HK-2 (cell line): ENCODE measurements at regions not wholly inside any gene's neighbourhood (a gene's known extent, or its start where the extent isn't known, plus 50 kb on each side); places are given as distances from the start of the nearest gene placed in this dataset.

ENCODE experiments used
- DNase-seq: peaks from one replicate; pipeline ENCODE4 v3.0.0-alpha.2; 2018; ENCODE audit not compliant: unreplicated experiment

DNA sequence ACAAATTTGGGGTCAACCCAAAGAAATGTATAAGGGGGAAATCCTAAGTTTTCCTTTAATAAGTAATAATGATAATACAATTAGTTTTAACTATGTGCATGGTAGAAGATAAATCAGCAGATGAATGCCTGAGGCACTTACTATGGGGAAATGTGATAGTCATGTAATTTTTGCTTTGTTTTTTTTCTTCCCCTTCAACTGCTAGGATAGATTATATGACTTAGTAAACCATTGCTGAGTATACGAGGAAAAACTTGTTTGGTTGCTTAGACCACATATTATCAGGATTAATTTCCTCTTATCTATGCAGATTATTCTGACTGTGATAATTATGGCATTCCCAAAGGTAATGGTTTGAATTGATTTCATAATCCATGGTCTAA lies 181.1 kb downstream of the TGFB2 start:
- DNase-seq, result no peak

DNA sequence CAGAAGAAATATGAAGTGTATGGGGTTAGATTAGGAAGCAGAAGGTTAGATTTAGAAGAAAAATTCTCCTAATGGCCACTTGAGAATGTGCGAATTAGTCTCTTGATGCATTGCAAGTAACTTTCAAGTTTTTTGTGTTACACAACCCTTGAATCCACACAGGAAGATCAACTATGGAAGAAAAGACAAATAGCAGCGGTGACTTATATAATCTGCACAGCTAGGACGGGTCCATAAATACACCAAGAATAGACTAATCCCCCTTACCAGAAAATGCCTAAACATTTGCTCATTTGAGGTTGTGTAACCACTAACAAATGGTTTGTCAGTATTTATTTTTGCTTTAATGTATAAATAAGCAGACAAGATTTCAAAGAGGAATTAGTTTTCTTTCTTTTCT lies 182.6 kb downstream of the TGFB2 start:
- no peak for DNase-seq

DNA sequence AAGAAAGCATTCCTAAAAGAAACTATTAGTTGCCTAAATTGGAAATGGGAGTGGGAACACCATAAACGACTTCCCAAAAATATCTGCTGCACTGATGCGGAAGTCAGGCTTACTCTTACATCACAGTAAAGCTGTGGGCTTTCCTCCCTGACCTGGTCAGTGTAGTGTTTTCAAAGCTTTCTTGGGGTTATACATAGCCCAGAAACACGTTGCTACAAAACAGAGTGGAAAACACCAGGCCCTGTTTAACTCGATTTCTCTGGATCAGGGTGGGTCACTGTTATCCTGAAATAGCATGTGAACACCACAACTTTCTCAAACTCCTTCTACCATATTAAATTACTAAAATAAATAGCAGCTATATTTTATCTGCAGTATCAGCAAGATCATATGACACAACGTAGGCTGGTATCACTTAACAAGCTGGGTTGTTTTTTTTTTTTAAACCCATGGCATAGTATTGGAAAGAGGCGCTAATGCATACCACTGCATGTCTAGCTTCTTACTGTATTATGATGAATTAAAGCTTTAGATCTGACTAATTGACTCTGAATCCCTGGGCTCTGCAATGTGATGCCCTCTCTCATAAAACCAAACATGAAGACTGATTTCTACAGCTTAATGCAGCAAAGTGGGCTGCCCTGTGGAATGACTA lies 184.6 kb downstream of the TGFB2 start:
- DNase-seq, result no peak

DNA sequence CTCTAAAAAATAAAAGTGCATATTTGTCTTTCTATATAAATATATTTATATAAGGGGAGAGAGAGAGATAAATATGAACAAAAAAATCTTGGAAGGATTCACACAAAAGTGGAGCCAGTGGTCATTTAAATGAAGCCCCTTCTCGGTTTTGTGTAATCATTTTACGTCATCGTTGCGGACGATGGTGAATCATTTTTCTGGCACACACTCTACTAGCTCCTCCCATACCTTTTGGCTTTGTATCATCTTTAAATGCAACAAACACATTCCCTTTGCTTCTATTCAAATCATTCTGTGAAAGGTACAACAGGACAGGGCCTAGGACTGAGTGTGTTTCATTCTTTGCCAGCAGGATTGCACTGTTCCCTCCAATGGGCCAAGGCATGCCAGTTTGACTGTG lies 186.8 kb downstream of the TGFB2 start:
- no peak for DNase-seq

DNA sequence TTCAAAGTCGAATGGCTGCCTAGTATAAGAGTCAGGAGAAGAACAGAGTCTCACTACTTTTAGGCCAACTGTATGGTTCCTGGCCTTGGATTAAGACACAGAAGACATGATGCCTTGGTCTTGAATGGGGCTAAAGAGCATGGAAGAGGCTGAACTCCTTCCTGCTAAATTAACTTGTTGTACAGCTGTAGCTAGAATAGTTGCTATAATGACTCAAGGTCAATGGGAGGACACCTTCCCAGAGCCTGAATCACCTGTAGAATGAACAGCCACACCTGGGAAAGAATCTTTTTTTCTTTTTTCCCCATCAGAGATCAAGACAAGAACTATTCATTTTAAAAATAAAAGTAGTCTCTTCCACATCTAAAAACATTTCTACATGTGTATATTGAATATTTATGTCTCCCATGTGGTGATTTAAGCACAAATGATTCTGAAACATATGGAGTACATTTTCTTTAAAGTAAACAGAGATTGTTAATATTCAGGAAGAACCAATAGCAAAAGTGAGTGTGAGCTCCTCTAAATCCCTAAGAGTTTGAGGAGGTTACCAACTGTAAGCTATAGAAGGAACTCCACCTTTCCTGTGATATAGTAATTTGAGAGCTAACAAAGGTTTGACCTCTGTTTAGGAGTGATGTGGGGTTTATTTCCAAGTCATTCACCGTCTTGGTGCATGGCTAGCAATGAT lies 191.3 kb downstream of the TGFB2 start:
- no peak for DNase-seq

DNA sequence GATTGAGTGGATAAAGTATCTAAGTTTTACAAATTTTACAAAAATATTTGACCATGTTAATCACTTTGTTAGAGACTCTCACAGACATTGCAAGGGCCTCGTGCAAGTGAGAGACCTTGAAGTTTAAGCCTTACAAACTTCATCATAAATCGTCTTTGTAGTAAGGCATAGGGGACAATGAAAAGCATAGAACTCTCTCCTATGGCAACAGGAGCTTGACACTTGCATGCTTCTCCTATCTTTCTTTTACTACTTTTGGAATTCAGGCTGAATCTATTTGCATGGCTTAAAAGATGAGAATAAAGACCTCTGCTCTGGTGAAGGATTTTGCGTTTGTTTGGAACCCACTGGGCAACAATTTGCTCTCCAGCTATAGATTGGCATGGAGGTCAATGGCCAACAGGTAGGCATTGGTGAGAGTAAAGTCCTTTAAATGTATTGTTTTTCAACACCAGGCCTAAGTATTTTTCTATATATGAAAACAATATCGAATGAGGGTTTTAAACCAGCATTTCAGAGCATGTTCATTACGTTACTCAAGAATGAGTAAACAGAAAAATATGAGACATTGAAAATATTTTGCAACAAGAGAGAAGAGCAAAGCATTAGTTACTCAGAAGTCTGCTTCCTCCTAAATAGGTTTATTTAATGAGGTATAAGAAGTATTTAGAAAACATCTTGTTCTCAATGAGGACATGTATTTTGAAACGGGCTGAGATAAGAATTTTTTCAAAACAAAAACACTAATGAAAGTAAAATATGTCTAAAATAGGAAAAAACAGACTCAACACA lies 192.2 kb downstream of the TGFB2 start:
- no peak for DNase-seq

DNA sequence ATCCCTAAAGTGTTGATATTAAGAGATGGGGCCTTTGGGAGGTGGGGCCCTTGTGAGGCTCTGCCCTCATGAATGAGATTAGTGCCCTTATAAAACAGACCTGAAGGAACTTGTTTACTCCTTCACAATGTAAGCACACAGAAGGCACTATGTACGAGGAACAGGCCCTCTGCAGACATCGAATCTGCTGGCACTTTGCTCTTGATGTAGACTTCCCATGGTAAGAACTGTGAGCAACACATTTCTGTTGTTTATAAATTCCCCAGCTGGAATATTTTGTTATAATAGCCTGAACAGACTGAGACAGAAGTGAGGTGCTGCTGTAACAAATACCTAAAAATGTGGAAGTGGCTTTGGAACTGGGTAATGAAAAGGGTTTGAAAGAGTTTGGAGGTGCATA lies 193.2 kb downstream of the TGFB2 start:
- DNase-seq, result no peak

DNA sequence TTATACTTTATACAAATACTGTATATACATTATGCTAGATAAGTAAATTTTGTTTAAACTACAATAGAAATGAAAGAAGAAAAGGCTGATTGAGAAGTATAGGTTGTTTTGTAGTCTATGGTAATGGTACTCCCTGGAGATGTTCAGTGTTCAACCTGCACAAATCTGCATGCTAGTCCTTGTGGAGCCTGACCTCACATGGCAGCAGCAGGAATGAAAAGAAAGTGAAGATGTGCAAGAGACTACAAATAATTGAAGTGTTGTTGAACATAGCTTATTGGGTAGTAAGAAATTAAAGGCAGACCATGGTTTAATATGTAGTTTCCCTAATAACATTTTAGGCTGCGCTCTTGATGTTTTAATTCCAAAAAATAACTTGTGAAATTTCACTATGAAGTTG lies 201.2 kb downstream of the TGFB2 start:
- DNase-seq, result no peak

DNA sequence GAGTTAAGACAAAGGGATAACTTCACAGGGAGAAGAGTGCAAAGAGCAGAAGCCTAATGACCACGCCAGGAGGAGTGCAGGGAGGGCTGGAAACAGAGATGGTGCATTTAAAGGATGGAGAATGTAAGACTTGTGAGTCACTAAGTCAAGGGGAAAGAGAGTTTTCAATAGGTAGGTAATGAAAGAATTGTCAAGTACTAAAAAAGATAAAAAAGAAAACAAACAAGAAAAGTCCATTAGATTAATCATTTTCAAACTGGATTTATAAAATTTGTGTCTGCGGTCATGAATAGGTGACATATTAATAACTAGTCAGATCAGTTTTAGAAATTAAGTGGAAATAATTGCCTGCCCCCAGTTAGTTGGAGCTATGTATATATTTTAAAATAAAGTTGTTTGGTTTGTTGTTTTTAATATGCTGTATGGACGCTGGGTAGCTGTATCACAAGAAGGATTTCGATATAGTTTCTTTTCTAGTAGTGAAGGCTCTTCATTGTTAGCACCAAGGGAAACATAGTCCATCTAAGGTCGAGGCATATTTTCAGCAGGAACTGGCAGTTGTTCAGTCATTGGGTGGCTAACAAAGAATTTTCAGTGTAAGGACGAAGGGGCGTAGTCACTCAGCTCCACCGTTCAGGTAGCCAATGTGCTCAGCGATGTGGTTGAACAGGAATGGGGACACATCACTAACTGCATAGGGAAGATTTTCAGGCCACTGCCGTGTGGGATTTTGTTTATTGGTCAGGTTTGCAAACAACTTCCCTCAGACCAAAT lies 203.0 kb downstream of the TGFB2 start:
- DNase-seq, result no peak

DNA sequence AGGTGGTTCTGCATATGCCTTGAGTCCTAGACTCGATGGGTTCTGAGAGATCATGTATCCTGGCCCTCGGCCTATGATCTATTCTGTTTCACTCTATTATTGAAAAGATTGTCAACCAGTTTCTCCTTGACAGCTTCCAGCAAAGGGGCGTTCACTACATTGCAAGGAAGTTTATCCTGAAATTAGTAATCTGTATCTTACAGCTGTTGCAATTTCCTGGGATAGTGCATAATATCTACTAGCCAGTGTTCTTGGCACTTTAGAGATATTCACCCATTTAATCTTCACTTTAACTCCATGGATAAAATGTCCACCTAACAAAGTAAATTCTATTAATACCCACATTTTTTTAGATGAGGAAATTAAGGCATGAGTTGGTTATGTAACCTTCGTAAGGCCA lies 203.6 kb downstream of the TGFB2 start:
- no peak for DNase-seq

DNA sequence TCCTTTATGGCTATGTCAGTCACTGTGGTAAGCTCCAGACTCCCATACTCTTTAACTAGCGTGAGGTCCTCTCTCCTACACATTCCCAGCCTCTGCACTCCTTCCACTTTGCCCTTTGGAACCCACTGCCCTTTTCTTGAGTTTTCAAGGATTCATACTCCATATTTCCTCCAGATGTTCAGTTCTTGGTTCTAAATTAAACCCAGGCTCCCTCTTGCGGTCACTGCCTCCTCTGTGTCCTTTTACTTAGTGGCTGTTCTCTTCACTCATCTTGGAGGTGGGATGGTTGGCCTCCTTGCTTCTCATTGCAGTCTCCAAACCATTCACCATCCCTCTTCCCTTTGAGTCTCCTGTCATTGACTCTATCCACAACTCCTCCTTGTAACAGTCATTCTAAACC lies 208.1 kb downstream of the TGFB2 start:
- no peak for DNase-seq

DNA sequence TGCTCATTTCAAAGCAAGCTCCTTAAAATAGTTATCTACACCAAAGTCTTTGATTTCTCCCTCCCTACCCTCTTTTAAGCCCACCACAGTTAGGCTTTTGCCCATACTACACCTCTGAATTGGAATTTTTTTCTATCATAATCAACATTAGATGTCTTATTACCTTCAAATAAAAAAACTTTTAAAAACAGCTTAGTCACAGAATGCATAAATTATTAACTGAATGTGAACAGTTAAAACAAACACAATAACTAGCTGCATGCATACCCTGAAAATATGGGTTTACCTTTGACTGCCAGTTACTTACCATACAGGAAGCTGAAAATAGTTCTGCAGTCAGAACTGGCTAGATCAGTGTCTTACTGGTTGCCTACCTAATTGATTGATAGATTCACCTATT lies 210.9 kb downstream of the TGFB2 start:
- DNase-seq, result no peak

DNA sequence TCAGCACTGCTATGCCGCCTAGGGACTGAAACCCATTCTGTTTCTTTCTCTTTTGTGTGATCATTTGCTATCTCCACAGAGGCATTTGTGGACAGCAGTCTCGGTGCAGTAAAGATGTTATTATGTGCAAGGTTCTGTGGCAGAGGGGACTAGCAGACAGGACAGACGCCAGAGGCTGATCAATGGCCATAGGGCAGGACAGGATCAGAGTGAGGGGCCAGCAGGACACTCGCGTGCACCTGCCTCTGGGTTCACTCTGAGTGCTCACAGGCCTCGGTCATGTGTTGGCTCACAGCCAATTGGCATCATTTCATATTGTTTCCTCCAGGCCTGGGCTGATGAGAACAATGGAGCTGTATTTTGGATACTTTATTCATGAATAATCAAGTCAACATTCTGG lies 212.6 kb downstream of the TGFB2 start:
- no peak for DNase-seq

DNA sequence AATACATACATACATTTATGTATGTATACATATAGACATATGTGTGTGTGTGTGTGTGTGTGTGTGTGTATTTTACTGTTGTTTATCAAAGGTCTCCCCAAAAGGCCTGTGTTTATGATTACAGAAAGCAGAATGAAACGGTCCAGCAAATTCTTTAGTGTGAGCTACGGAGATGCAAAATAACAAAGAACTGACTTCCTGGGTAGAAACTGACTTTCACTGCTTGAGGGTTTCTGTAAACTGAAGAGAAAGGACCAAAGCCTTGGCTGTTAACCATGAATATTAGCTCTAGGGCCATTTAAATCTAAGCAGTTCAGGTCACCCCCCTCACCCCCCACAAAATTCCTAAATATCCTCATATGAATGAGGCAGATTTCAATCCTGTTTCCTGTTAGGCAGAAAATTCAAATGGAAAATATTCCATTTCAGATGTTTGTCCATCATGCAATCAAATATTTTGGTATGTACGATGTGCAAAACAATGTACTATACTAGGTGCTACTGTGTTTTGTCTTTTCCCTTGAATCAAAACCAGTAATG lies 213.2 kb downstream of the TGFB2 start:
- DNase-seq, result no peak

DNA sequence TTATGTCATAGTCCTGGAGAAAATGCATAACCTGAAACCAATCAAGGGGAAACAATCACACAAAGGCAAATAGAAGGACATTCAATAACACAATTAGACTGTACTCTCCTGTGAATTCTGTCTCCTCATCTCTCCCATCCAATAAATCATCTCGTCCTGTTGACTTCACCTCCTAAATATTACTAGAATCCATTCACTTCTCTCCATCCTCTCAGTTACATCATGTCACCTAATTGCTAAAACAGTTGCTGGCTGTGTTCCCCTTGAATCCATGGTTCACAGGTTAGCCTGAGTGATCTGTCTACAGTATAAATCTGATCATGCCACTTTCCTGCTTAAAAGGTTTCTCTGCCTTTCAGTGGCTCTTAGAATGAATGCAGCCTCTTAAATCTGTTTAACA lies 220.2 kb downstream of the TGFB2 start:
- no peak for DNase-seq

DNA sequence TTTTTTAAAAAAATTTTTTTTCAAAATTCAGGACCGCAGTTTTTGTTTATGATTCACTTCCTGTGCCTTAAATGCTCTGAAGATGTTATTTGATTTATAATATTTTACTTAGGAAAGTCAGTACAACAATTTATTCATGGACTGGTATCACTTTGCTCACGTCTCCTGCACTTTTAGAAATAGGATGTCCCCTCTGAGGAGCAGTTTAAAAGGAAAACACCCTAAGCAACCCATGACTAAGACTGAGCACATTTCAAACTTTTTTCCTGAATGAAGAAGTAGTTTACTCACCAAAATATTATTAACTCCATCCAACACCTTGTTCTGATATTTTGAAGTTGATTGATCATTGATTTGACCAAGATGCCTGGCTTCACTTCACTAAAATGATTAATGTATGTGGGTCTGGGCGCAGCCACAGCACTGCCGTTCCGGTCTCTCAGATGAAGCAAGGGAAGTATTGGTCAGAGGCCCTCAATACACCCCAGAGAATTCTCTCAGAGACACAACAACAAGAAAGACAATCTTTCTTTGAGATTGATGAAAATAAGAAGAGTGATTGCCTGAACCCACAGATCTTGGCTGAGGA lies 223.9 kb downstream of the TGFB2 start:
- DNase-seq, result no peak

DNA sequence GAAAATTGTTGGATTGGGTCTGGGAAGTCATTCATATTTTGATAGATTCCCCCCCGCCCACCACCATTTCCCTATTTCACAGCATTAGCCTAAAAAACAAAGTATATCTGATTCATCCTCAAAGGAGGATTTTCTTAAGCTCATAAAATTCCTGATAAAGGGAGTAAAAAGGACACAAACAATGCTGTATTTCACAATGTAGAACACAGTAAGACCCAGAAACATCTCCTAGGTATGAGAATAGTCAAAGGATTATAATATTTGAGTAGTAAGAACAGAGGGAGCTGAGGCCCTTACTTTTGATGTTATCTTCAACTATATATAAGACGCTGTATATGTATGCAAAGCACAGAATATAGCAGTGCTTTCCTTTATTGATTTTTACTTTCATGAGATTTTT lies 225.3 kb downstream of the TGFB2 start:
- no peak for DNase-seq

DNA sequence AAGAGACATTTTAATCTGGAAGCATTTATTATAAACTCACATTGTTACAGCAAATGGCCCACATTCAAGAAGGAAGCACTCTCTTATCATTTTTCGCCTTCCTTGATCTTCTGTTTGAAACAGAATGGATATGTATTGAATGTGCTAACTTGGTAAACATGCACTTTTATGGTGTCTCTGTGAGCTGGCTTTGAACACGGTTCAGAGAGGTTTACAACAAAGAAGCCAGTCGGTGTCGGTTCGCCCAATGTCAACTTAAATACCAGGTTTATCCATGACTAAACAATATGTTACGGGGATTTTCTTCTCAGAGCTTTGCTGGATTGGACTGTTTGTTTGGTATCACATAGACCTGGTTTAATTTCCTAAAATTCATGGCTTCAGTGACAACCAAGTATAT lies 226.4 kb downstream of the TGFB2 start:
- no peak for DNase-seq

DNA sequence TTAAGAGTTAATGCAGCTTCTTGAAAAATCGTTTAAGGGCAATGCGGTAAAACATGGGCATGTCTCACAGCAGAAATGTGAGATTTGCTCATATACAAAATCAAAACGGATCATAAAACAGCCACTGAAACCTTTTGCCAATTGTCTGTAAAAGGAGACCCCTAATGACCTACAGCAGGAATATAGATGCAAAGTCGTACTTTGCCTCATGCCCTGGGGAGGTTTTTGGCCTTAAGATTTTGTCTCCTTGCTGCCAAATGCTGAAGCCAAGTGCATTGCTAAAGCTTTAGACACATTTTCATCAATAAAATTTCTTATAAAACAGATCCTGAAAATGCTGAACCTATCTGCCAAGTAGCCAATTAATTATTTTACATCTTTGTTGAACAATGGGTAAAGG lies 226.9 kb downstream of the TGFB2 start:
- DNase-seq, result no peak

DNA sequence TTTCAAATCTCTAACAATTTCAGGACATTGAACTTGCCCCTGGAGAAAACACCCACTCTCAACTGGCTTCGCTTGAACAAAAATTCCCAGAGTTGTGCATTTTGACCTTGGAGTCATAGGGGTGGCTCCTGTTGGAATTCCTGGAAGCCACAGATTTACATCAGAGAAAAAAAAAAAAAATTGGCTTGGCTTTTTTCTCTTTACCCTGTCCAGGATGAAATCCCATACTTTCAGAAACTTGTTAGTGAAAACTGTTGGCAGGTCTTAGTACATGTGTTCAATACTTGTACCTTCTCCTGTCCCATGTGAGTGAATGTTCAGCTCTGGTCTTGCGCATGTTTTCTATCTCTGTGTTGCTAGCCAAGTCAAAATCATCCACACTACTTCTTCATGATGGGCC lies 228.8 kb downstream of the TGFB2 start:
- DNase-seq, result no peak

DNA sequence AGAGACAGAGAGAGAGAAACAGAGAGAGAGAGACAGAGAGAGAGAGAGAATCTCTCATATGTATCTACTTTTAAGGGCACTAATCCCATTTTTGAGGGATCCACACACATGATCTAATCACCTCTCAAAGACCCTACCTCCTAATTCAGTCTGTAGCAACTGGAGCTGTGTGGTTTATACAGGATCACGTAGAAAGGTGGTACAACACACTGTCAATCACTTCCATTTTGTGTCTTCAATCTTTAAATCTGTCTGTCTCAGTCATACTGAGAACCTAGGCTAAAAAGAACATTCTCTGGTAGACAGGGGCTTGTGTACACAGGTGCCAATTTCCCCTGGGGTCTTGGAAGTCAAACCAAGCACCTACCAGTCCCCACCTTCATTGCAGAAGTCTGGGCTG lies 229.9 kb downstream of the TGFB2 start:
- DNase-seq, result no peak

DNA sequence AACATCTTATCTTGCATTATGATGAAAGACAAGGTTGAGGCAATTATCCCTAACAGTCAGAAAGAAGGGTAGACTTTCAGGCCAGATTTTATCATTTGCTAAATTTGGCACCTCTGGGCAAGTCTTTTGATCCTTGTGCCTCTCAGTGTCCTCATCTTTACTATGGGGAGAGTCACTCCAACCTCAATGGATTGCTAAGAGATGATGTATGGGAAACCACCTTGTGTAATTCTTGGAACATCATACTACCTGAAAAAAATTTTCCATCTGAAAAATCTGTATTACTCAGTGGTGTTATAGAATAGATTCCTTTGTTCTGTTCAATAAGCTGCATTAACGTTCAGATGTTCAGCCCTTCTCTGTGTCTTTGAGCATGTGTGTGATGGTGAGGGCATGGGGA lies 230.7 kb downstream of the TGFB2 start:
- no peak for DNase-seq
